ENCODE measurements at regions not wholly inside any gene's neighbourhood (a gene's known extent, or its start where the extent isn't known, plus 50 kb on each side); places are given as distances from the start of the nearest gene placed in this dataset.
"Not testable (repeated sequence)": the region's sequence is repeated elsewhere in the genome, so short reads cannot be mapped to it uniquely, and the experiment has no call there.

GRCh38 chr12:124705545-124706138, 138.2 kb upstream of the NCOR2 start:
- DNase-seq: no peak

GRCh38 chr12:124704619-124705018, 137.2 kb upstream of the NCOR2 start:
- no peak for DNase-seq

- no peak for DNase-seq
Observed at GRCh38 chr12:124703856-124704255, 136.4 kb upstream of the NCOR2 start.

GRCh38 chr12:124702736-124703135, 135.3 kb upstream of the NCOR2 start:
- DNase-seq: no peak

- DNase-seq: no peak
Observed at GRCh38 chr12:124700810-124701592, 133.6 kb upstream of the NCOR2 start.

GRCh38 chr12:124699909-124700308, 132.5 kb upstream of the NCOR2 start:
- peak in 1 of 2 experiments; percentile 85 for DNase-seq

GRCh38 chr12:124698998-124699305, 131.5 kb upstream of the NCOR2 start:
- DNase-seq: no peak

GRCh38 chr12:124698211-124698997, 131.0 kb upstream of the NCOR2 start:
- peak; percentile 26 to 54 for DNase-seq

- not testable (repeated sequence) for DNase-seq
Observed at GRCh38 chr12:124697722-124698121, 130.3 kb upstream of the NCOR2 start.

GRCh38 chr12:124696693-124697476, 129.5 kb upstream of the NCOR2 start:
- no peak for DNase-seq

GRCh38 chr12:124695861-124696260, 128.4 kb upstream of the NCOR2 start:
- peak in 1 of 2 experiments; percentile 51 for DNase-seq

GRCh38 chr12:124694846-124695497, 127.6 kb upstream of the NCOR2 start:
- no peak for DNase-seq

- no peak for DNase-seq
Observed at GRCh38 chr12:124694250-124694649, 126.8 kb upstream of the NCOR2 start.

- no peak for DNase-seq
Observed at GRCh38 chr12:124693111-124693723, 125.8 kb upstream of the NCOR2 start.

- no peak for DNase-seq
Observed at GRCh38 chr12:124692443-124692842, 125.0 kb upstream of the NCOR2 start.

- DNase-seq: no peak
Observed at GRCh38 chr12:124691429-124691828, 124.0 kb upstream of the NCOR2 start.

- no peak for DNase-seq
Observed at GRCh38 chr12:124689631-124690030, 122.2 kb upstream of the NCOR2 start.

GRCh38 chr12:124688356-124688992, 121.1 kb upstream of the NCOR2 start:
- DNase-seq: no peak

- no peak for DNase-seq
Observed at GRCh38 chr12:124687917-124688316, 120.5 kb upstream of the NCOR2 start.

- DNase-seq: no peak
Observed at GRCh38 chr12:124687174-124687902, 119.9 kb upstream of the NCOR2 start.

All from NCI-H187 (cell line).